B cell (primary cell): ENCODE measurements at regions not wholly inside any gene's neighbourhood (a gene's known extent, or its start where the extent isn't known, plus 50 kb on each side); places are given as distances from the start of the nearest gene placed in this dataset.

Source experiments
- ATAC-seq: fragments of 200-7000 bp; cut with Tn5 transposase; one replicate; pipeline ENCODE4 v1.10.0; 2021; ENCODE audit warnings: low read depth, mild to moderate bottlenecking, moderate number of reproducible peaks, moderate library complexity
- CTCF ChIA-PET: fragments of 350-600 bp; sonication (Branson Sonifier 250); formaldehyde crosslinking; loops from one replicate; lab custom pipeline; 2021; ENCODE audit warnings: antibody characterized with exemption, inconsistent platforms; lab: Charles Lee
- POLR2A ChIA-PET: fragments of 350-600 bp; sonication (Branson Sonifier 250); formaldehyde crosslinking; loops from one replicate; lab custom pipeline; 2021; ENCODE audit warnings: antibody characterized with exemption; lab: Charles Lee
- DNase-seq: peaks from one replicate; pipeline ENCODE4 v3.0.0; 2013
- H2AFZ ChIP-seq: 2 replicates; pipeline ENCODE4 v1.6.1; 2012; ENCODE audit warnings: mild to moderate bottlenecking, low read depth, low read length; ENCODE audit not compliant: insufficient read depth, poor library complexity, severe bottlenecking
- H3K27ac ChIP-seq, 2 donors: 1 replicate in 1 of 2; 2 replicates in 1 of 2; pipeline ENCODE4 v1.5.1; 2012 to 2013; ENCODE audit warnings: low read length in 2 of 2, mild to moderate bottlenecking in 2 of 2, moderate library complexity in 1 of 2
- H3K27me3 ChIP-seq, 4 experiments: fragments of 200-600 bp in 1 of 4; sonication (generic) in 1 of 4; replicated peaks in 1 of 4; 1 replicate in 2 of 4; 2 replicates in 2 of 4; pipeline versions ENCODE4 v1.6.1 to v1.7.0; 2013 to 2016; ENCODE audit warnings: low read length in 3 of 4, mild to moderate bottlenecking in 2 of 4, mixed read lengths in 1 of 4, moderate library complexity in 1 of 4; ENCODE audit not compliant: insufficient read depth in 4 of 4, control insufficient read depth in 3 of 4; ENCODE audit errors: control extremely low read depth in 1 of 4
- H3K36me3 ChIP-seq, 2 experiments: replicated peaks in 1 of 2; 1 replicate in 1 of 2; 2 replicates in 1 of 2; pipeline versions ENCODE4 v1.6.1 to v1.7.1; 2013; ENCODE audit warnings: low read length in 1 of 2; ENCODE audit not compliant: insufficient read depth in 2 of 2, control insufficient read depth in 1 of 2; ENCODE audit errors: control extremely low read depth in 1 of 2, extremely low read depth in 1 of 2
- H3K4me1 ChIP-seq, 2 donors: fragments of 200-600 bp in 1 of 2; sonication (generic) in 1 of 2; 1 replicate in 1 of 2; 2 replicates in 1 of 2; pipeline versions ENCODE4 v1.5.1 to v1.6.1; 2013 to 2017; ENCODE audit warnings: low read length in 2 of 2; ENCODE audit not compliant: control insufficient read depth in 2 of 2, insufficient read depth in 2 of 2
- H3K4me2 ChIP-seq: replicated peaks from 2 replicates; pipeline ENCODE3; 2012; ENCODE audit warnings: mild to moderate bottlenecking, low read depth, low read length; ENCODE audit not compliant: poor library complexity, severe bottlenecking
- H3K4me3 ChIP-seq, 5 experiments: fragments of 200-600 bp in 1 of 5; sonication (generic) in 1 of 5; 1 replicate in 3 of 5; 2 replicates in 2 of 5; pipeline versions ENCODE4 v1.5.1 to v1.7.0; 2011 to 2016; ENCODE audit warnings: low read length in 4 of 5, mild to moderate bottlenecking in 4 of 5, low read depth in 2 of 5, control low read depth in 1 of 5, moderate library complexity in 1 of 5; ENCODE audit not compliant: insufficient read depth in 1 of 5; ENCODE audit errors: control extremely low read depth in 1 of 5, extremely low read depth in 1 of 5
- H3K79me2 ChIP-seq: fragments of 200-600 bp; sonication (generic); one replicate; pipeline ENCODE4 v1.6.0; 2016; ENCODE audit warnings: low read length; ENCODE audit not compliant: control insufficient read depth, insufficient read depth
- H3K9ac ChIP-seq: fragments of 200-600 bp; sonication (generic); 2 replicates; pipeline ENCODE4 v1.6.1; 2017; ENCODE audit warnings: mild to moderate bottlenecking, low read length, moderate library complexity
- H3K9me3 ChIP-seq, 3 donors: one replicate each; pipeline versions ENCODE4 v1.6.1 to v1.7.1; 2013; ENCODE audit warnings: low read length in 2 of 3; ENCODE audit not compliant: control insufficient read depth in 2 of 3, insufficient read depth in 1 of 3; ENCODE audit errors: control extremely low read depth in 1 of 3
- H4K20me1 ChIP-seq: 2 replicates; pipeline ENCODE4 v1.6.0; 2012; ENCODE audit warnings: mild to moderate bottlenecking, low read length; ENCODE audit not compliant: insufficient read depth, control insufficient read depth, poor library complexity, severe bottlenecking
- H3K27ac Mint-ChIP-seq: one replicate; pipeline ENCODE4 v1.8.0; 2021; ENCODE audit warnings: mixed read lengths
- H3K27me3 Mint-ChIP-seq: one replicate; pipeline ENCODE4 v1.8.0; 2021; ENCODE audit warnings: mixed read lengths
- H3K4me1 Mint-ChIP-seq: one replicate; pipeline ENCODE4 v1.8.0; 2021; ENCODE audit warnings: mixed read lengths
- H3K4me3 Mint-ChIP-seq: one replicate; pipeline ENCODE4 v1.8.0; 2021; ENCODE audit warnings: mixed read lengths
- H3K9me3 Mint-ChIP-seq: one replicate; pipeline ENCODE4 v1.8.0; 2022; ENCODE audit warnings: mixed read lengths; ENCODE audit not compliant: insufficient read depth
- EZH2 ChIP-seq: IDR thresholded peaks from 2 replicates; pipeline ENCODE4 v1.6.1; 2012; ENCODE audit warnings: borderline replicate concordance, low read depth, mild to moderate bottlenecking, moderate library complexity, low read length; ENCODE audit not compliant: insufficient read depth, poor library complexity, severe bottlenecking
- WGBS: methylation state at CpG from one replicate; pipeline ENCODE4 v1.1.5; 2013; ENCODE audit warnings: missing lambda C conversion rate; ENCODE audit not compliant: insufficient coverage; 5-methylcytosine and 5-hydroxymethylcytosine counted together
- intact Hi-C: fragments of 100-400 bp; cut with micrococcal nuclease; formaldehyde crosslinking; loops from one replicate; pipeline ENCODE4 v1.10.0; 2022
- TF ChIP-seq, protein P1 (sequence below): fragments of 200-600 bp; IDR thresholded peaks from one replicate; pipeline ENCODE4 v1.8.0; 2022; ENCODE audit warnings: antibody characterized with exemption, mild to moderate bottlenecking

DNA sequence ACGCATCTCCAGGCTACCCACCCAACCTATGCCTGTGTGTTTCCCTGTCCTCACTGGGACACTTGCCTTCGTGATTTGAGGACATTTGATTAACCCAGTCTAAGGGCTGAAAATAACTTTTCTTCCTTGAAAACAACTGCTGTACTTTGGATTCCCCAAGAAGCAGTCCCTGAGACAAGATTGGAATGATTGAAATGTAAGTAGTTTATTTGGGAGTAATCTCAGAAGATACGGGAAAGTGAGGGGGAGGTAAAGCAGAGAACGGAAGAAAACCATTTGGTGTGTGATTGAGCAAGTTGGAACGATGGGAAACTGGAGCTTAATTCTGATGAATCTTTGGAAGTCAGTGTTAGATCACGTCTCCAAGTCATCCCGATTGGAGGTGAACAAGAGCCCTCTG, 143.8 kb upstream of the LMCD1 start:
- Mint-ChIP-seq H3K4me1 (peaks cover 27% of the 10 kb centered on the region), H3K9me3 (peaks cover 8% of the 10 kb centered on the region), H3K27me3 (no peaks in the 10 kb centered on the region), H3K27ac (peak overlapping the region; percentile 69), H3K4me3 (peak overlapping the region; percentile 34)
- DNase-seq = no peak
- no peaks in the 10 kb centered on the region for H3K79me2 ChIP-seq
- TF ChIP-seq, protein P1, sequence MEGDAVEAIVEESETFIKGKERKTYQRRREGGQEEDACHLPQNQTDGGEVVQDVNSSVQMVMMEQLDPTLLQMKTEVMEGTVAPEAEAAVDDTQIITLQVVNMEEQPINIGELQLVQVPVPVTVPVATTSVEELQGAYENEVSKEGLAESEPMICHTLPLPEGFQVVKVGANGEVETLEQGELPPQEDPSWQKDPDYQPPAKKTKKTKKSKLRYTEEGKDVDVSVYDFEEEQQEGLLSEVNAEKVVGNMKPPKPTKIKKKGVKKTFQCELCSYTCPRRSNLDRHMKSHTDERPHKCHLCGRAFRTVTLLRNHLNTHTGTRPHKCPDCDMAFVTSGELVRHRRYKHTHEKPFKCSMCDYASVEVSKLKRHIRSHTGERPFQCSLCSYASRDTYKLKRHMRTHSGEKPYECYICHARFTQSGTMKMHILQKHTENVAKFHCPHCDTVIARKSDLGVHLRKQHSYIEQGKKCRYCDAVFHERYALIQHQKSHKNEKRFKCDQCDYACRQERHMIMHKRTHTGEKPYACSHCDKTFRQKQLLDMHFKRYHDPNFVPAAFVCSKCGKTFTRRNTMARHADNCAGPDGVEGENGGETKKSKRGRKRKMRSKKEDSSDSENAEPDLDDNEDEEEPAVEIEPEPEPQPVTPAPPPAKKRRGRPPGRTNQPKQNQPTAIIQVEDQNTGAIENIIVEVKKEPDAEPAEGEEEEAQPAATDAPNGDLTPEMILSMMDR = no peak
- H2AFZ ChIP-seq = peak overlapping the region; percentile 52
- no peak for ATAC-seq
- H3K36me3 ChIP-seq = no peaks in the 10 kb centered on the region
- peak overlapping the region in 1 of 5 experiments; percentile 11 for H3K4me3 ChIP-seq
- no peaks in the 10 kb centered on the region for H4K20me1 ChIP-seq
- CTCF ChIA-PET = no interaction called here
- peaks cover 0 to 11% (median 0%) of the 10 kb centered on the region in 3 donors for H3K9me3 ChIP-seq
- POLR2A ChIA-PET = no interaction called here
- H3K4me2 ChIP-seq = peak overlapping the region; percentile 24
- peaks cover 19 to 27% of the 10 kb centered on the region in 2 donors for H3K4me1 ChIP-seq
- 97% methylated on average over 6 of the region's 7 CpGs for WGBS
- H3K9ac ChIP-seq = no peak overlapping the region
- no peaks in the 10 kb centered on the region for H3K27me3 ChIP-seq
- peak overlapping the region; percentile 56 to 66 for H3K27ac ChIP-seq
- intact Hi-C loops = no loop called here

DNA sequence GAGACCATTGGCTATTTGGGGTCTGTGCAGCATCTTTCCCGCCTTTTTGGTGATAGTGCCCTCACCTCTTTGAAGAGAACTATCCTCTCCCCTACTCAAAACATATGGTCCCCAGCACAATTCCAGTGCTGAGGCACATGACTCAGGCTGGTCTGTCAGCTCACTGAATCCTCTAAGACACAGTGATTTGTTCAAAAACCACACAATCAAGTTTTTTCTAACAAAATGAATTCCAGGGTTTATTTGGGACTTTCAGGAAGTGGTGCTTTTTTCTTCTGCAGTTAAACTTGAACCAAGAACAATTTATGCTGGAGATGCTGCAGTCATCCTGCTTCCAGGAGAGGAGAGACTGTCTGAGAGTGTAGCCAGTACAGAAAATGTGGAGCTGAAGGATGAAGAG, 142.5 kb upstream of the LMCD1 start:
- TF ChIP-seq EZH2 = no peak
- TF ChIP-seq, protein P1 = no peak
- Histone ChIP-seq H3K9ac (no peak overlapping the region), H3K79me2 (no peaks in the 10 kb centered on the region), H3K4me3 (no peak overlapping the region), H3K4me1 (peaks cover 19 to 27% of the 10 kb centered on the region in 2 donors), H3K27me3 (no peaks in the 10 kb centered on the region), H3K4me2 (no peak overlapping the region), H3K9me3 (peaks cover 0 to 7% (median 0%) of the 10 kb centered on the region in 3 donors), H3K27ac (no peak overlapping the region), H2AFZ (no peak overlapping the region), H3K36me3 (no peaks in the 10 kb centered on the region), H4K20me1 (no peaks in the 10 kb centered on the region)
- Mint-ChIP-seq H3K4me1 (peaks cover 27% of the 10 kb centered on the region), H3K9me3 (peaks cover 8% of the 10 kb centered on the region), H3K27ac (no peak overlapping the region), H3K27me3 (no peaks in the 10 kb centered on the region), H3K4me3 (no peak overlapping the region)
- DNase-seq (no peak), ATAC-seq (no peak)
- ChIA-PET CTCF (interaction anchor here (0.6 kb wide), 1 partner anchor 938 kb away, joined by 5 read pairs; no protein-coding TSS in a partner anchor), POLR2A (no interaction called here)
- WGBS = 67% methylated on average over 1 of the region's 1 CpG
- intact Hi-C loops = no loop called here
